HEK293 (cell line): ENCODE measurements at regions not wholly inside any gene's neighbourhood (a gene's known extent, or its start where the extent isn't known, plus 50 kb on each side); places are given as distances from the start of the nearest gene placed in this dataset.

Experiments
- GLI2 ChIP-seq: fragments of 450-650 bp; formaldehyde crosslinking; IDR thresholded peaks from 2 replicates; pipeline ENCODE4; 2017; ENCODE audit warnings: missing biosample characterization, missing genetic modification characterization, low read depth, borderline replicate concordance
- PRDM4 ChIP-seq: fragments of 450-650 bp; formaldehyde crosslinking; IDR thresholded peaks from 2 replicates; pipeline ENCODE4 v1.5.1; 2017; ENCODE audit warnings: missing biosample characterization, missing genetic modification characterization
- ZNF174 ChIP-seq: fragments of 450-650 bp; formaldehyde crosslinking; IDR thresholded peaks from 2 replicates; pipeline ENCODE4 v1.5.0; 2017; ENCODE audit warnings: missing biosample characterization, mild to moderate bottlenecking, missing genetic modification characterization
- TF ChIP-seq, protein P1 (sequence below): fragments of 450-650 bp; formaldehyde crosslinking; IDR thresholded peaks from 2 replicates; pipeline ENCODE4 v1.5.1; 2016; ENCODE audit warnings: missing biosample characterization, missing genetic modification characterization
- TF ChIP-seq, protein P2 (sequence below): fragments of 450-650 bp; formaldehyde crosslinking; IDR thresholded peaks from 2 replicates; pipeline ENCODE4 v1.5.1; 2016; ENCODE audit warnings: missing biosample characterization, missing genetic modification characterization
- TF ChIP-seq, protein P3 (sequence below): fragments of 450-650 bp; formaldehyde crosslinking; IDR thresholded peaks from 2 replicates; pipeline ENCODE4 v1.5.1; 2016; ENCODE audit warnings: missing biosample characterization, missing genetic modification characterization
- TF ChIP-seq, protein P4 (sequence below): fragments of 450-650 bp; formaldehyde crosslinking; IDR thresholded peaks from 2 replicates; pipeline ENCODE4 v1.5.1; 2016; ENCODE audit warnings: missing biosample characterization, missing genetic modification characterization

- TF ChIP-seq, protein P1, sequence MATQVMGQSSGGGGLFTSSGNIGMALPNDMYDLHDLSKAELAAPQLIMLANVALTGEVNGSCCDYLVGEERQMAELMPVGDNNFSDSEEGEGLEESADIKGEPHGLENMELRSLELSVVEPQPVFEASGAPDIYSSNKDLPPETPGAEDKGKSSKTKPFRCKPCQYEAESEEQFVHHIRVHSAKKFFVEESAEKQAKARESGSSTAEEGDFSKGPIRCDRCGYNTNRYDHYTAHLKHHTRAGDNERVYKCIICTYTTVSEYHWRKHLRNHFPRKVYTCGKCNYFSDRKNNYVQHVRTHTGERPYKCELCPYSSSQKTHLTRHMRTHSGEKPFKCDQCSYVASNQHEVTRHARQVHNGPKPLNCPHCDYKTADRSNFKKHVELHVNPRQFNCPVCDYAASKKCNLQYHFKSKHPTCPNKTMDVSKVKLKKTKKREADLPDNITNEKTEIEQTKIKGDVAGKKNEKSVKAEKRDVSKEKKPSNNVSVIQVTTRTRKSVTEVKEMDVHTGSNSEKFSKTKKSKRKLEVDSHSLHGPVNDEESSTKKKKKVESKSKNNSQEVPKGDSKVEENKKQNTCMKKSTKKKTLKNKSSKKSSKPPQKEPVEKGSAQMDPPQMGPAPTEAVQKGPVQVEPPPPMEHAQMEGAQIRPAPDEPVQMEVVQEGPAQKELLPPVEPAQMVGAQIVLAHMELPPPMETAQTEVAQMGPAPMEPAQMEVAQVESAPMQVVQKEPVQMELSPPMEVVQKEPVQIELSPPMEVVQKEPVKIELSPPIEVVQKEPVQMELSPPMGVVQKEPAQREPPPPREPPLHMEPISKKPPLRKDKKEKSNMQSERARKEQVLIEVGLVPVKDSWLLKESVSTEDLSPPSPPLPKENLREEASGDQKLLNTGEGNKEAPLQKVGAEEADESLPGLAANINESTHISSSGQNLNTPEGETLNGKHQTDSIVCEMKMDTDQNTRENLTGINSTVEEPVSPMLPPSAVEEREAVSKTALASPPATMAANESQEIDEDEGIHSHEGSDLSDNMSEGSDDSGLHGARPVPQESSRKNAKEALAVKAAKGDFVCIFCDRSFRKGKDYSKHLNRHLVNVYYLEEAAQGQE, result no peak
- TF ChIP-seq, protein P2, sequence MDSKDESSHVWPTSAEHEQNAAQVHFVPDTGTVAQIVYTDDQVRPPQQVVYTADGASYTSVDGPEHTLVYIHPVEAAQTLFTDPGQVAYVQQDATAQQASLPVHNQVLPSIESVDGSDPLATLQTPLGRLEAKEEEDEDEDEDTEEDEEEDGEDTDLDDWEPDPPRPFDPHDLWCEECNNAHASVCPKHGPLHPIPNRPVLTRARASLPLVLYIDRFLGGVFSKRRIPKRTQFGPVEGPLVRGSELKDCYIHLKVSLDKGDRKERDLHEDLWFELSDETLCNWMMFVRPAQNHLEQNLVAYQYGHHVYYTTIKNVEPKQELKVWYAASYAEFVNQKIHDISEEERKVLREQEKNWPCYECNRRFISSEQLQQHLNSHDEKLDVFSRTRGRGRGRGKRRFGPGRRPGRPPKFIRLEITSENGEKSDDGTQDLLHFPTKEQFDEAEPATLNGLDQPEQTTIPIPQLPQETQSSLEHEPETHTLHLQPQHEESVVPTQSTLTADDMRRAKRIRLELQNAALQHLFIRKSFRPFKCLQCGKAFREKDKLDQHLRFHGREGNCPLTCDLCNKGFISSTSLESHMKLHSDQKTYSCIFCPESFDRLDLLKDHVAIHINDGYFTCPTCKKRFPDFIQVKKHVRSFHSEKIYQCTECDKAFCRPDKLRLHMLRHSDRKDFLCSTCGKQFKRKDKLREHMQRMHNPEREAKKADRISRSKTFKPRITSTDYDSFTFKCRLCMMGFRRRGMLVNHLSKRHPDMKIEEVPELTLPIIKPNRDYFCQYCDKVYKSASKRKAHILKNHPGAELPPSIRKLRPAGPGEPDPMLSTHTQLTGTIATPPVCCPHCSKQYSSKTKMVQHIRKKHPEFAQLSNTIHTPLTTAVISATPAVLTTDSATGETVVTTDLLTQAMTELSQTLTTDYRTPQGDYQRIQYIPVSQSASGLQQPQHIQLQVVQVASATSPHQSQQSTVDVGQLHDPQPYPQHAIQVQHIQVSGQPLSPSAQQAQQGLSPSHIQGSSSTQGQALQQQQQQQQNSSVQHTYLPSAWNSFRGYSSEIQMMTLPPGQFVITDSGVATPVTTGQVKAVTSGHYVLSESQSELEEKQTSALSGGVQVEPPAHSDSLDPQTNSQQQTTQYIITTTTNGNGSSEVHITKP (tag by site-specific recombination), result no peak
- TF ChIP-seq, protein P3, sequence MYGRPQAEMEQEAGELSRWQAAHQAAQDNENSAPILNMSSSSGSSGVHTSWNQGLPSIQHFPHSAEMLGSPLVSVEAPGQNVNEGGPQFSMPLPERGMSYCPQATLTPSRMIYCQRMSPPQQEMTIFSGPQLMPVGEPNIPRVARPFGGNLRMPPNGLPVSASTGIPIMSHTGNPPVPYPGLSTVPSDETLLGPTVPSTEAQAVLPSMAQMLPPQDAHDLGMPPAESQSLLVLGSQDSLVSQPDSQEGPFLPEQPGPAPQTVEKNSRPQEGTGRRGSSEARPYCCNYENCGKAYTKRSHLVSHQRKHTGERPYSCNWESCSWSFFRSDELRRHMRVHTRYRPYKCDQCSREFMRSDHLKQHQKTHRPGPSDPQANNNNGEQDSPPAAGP, result no peak
- TF ChIP-seq PRDM4 (tag by site-specific recombination) (no peak), ZNF174 (tag by site-specific recombination) (no peak), GLI2 (tag by site-specific recombination) (no peak)
- TF ChIP-seq, protein P4, sequence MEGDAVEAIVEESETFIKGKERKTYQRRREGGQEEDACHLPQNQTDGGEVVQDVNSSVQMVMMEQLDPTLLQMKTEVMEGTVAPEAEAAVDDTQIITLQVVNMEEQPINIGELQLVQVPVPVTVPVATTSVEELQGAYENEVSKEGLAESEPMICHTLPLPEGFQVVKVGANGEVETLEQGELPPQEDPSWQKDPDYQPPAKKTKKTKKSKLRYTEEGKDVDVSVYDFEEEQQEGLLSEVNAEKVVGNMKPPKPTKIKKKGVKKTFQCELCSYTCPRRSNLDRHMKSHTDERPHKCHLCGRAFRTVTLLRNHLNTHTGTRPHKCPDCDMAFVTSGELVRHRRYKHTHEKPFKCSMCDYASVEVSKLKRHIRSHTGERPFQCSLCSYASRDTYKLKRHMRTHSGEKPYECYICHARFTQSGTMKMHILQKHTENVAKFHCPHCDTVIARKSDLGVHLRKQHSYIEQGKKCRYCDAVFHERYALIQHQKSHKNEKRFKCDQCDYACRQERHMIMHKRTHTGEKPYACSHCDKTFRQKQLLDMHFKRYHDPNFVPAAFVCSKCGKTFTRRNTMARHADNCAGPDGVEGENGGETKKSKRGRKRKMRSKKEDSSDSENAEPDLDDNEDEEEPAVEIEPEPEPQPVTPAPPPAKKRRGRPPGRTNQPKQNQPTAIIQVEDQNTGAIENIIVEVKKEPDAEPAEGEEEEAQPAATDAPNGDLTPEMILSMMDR, result no peak
These were observed 232.0 kb upstream of the PMEPA1 start for GRCh38 chr20:57941604-57942381.
